GM23248 (cell line): ENCODE measurements at regions not wholly inside any gene's neighbourhood (a gene's known extent, or its start where the extent isn't known, plus 50 kb on each side); places are given as distances from the start of the nearest gene placed in this dataset.
"Not testable (repeated sequence)": the region's sequence is repeated elsewhere in the genome, so short reads cannot be mapped to it uniquely, and the experiment has no call there.

Experiments used
- EZH2 ChIP-seq: fragments of 200-600 bp; sonication (generic); IDR thresholded peaks from 2 replicates; pipeline ENCODE4 v1.6.1; 2018; ENCODE audit warnings: antibody characterized with exemption, mild to moderate bottlenecking; ENCODE audit not compliant: insufficient read depth, poor library complexity, severe bottlenecking
- EZH2phosphoT487 ChIP-seq: fragments of 200-600 bp; sonication (generic); IDR thresholded peaks from 2 replicates; pipeline ENCODE4 v1.6.1; 2018; ENCODE audit warnings: antibody characterized with exemption, moderate library complexity, mild to moderate bottlenecking, low read depth; ENCODE audit not compliant: insufficient read depth

GRCh38 chr12:9293391-9293790 lies 85.2 kb upstream of the PZP start:
- TF ChIP-seq EZH2, EZH2phosphoT487: not testable (repeated sequence)
